Ovary (tissue), 3 donors: ENCODE measurements at regions not wholly inside any gene's neighbourhood (a gene's known extent, or its start where the extent isn't known, plus 50 kb on each side); places are given as distances from the start of the nearest gene placed in this dataset.

Experiments
- CTCF ChIP-seq, 3 donors: fragments of 450-650 bp in 2 of 3; fragments of 200-600 bp in 1 of 3; IDR thresholded peaks; one replicate each; pipeline versions ENCODE4 v1.5.1 to v1.8.0; 2016 to 2022; ENCODE audit warnings: antibody characterized with exemption in 3 of 3, mild to moderate bottlenecking in 1 of 3
- EP300 ChIP-seq: sonication (generic); formaldehyde crosslinking; IDR thresholded peaks from one replicate; pipeline ENCODE4 v1.6.1; 2017; ENCODE audit warnings: antibody characterized with exemption
- POLR2A ChIP-seq: fragments of 450-650 bp; IDR thresholded peaks from one replicate; pipeline ENCODE4 v1.6.1; 2017; ENCODE audit warnings: antibody characterized with exemption, mild to moderate bottlenecking, moderate library complexity
- donor health status: DM: no; HTN: no; CAD: no.

- TF ChIP-seq CTCF (IDR thresholded peaks at IDR 0.05) (no peak), EP300 (no peak), POLR2A (no peak)
Measured at GRCh38 chr17:55897301-55897700, 146.4 kb downstream of the PCTP start.
